GM21515 (cell line): ENCODE measurements at regions not wholly inside any gene's neighbourhood (a gene's known extent, or its start where the extent isn't known, plus 50 kb on each side); places are given as distances from the start of the nearest gene placed in this dataset.
"Not testable (repeated sequence)": the region's sequence is repeated elsewhere in the genome, so short reads cannot be mapped to it uniquely, and the experiment has no call there.

ENCODE experiments used
- ATAC-seq: cut with Tn5 transposase; IDR thresholded peaks from one replicate; pipeline ENCODE4 v1.9.1; 2021; ENCODE audit not compliant: unreplicated experiment

DNA sequence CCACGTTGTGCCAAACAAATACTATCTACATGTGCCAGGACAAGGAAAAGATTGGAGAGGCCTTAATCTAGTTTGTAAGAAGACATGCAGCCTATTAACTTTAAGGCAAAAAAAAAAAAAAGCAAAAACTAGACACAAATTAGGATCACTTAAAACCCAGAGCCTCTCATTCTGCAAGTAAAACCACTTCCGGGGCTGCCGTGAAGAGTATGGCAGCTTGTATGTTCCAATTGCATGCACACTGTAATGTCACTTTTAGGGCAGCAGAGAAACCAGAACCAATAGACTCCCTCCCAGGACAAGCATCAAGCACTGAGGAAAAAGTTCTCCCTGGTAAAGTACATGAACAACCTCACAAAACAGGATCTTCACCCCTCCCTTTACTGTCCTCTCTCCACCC lies 70.6 kb downstream of the RSL24D1 start:
- no peak for ATAC-seq

DNA sequence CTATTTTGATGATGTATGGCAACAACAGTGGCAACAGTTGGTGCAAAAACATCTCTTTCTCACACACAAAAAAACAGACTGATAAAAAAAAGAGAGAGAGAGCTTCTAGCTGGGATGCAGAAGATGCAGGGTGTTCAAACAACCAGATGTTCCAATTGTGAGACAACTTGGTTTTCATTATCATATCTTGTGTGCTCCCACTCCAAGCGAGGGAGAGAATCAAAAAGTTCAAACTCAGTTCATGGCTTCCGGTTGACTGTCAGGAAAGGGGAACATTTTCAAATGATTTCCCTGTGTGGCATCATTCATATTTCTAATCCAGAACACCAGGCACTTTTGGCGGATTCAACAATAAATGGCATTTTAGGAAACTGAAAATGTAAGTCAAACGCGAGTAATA lies 72.1 kb downstream of the RSL24D1 start:
- ATAC-seq, result no peak

DNA sequence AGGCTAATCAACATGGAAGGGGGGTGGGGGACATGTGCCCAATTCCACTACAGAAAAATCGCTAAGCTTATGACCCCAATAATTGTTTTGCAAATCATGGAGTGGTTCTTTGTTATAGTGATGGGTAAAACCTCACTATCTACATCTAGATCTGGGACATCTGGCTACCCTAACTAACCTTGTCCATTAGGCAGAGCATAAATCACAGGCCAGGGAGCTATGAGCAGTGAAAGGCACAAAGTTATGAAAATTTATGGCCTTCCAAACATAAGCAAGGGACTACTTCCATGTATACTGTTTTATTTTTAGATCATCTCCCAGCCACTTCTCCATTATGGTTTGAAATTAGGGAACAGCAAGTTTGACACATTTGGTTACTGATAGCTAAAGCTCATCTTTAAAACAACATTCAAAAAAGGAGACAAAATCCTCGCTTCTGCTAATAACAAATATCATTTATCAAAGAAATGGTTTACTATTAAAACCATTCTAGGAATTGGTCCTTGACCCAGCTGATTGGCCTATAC lies 78.3 kb downstream of the RSL24D1 start:
- ATAC-seq, result no peak

DNA sequence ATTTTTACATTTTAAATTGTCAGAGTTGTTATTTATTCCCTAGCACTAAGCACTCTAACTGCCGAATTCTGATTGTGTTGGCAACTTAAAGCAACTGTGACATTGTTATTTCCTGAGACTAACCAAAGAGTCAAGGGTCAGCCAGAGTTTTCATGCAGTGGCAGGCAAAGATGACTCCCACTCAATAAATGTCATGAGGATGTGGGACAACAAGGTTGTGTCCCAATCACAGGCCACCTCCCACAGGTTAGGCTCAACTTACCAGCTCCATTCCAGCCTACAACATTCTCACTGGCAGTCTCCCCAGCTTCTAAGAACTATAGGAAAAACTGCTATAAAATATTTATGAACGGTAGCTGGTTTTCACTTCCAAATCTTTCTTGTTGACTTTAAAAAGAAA lies 80.1 kb downstream of the RSL24D1 start:
- ATAC-seq, result no peak

DNA sequence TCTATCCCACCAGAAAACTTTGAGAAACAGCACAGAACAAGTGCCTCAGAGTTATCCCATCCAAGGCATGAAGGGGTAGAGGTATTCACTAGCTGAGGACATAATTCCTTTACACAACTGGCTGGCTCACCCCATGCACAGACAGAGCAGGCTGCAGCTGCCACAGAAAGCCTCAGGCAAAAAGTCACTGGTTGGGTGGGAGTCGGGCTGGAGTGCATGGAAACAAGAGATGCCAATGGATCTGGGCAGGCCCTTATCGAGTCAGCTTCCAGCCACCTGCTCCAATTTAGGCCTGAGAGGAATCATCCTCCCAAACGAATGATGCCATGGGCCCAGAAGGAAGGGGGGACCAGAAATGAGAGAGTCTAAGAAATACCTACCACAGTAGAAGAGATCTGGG lies 83.0 kb downstream of the RSL24D1 start:
- no peak for ATAC-seq

DNA sequence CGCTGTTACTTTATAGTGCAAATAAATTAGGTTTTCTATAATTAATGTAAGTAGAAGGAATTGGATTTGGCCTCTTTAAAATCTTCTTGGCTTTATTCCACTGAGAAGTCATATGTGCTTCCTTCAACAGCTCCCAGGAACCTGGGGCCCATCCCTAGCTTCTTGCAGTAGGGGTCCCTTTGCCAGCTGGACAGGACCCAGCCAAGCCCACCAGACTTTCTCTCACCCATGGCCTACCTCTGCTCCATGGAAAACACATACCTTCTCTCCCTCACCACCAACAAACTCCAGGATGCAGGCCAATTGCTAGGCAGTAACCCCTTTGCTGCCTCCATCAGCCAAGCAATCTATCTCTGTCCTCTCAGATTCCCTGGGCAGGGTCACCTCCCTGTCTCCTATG lies 84.0 kb downstream of the RSL24D1 start:
- ATAC-seq, result no peak

DNA sequence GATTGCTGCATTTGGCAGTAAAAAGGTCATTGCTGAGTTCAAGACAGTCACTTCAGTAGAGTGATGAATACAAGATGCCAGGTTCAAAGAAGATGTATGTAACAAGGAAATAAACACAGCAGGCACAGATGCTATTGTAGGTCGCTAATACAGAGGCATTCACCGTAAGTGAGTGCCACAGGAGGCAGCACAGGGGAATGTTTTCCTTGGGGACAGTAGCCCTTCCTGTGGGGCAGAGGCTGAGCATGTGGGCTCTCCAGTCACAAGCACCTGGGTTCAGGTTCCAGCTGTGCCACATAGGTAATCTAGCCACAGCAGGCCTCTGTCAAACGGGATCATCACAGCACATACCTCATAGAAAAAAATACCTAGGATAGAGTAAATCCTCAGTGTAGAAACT lies 86.3 kb downstream of the RSL24D1 start:
- ATAC-seq, result no peak

DNA sequence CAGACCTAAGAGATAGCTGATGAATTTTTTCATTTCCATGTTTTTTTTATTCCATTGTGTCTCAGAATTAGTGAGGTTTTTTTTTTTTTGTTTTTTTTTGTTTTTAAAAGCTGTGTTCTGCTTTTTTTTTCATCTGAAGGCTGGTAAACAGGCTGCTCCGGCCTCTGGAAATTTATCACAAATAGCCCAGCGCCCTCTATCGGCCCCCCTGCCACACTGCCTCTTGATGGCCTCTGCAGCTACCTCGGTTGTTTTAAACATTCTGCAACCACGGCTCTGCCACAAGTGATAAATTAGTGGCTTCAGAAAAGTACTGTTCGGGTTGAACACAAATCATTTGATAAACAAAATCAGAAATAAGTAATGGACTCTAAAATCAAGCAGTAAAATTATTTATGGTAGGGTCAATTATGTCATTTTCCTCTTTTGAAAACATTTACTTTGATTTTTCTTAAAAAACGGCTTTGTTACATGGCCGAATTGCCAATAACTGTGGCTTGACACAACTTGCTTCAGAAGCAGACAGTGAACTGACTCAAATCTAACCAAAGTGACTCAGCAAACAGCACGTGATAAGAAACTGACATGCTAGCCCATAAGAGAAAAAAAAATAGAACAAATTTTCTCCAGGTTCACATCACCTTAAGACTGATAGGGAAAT lies 87.8 kb downstream of the RSL24D1 start:
- peak; percentile 72 for ATAC-seq

DNA sequence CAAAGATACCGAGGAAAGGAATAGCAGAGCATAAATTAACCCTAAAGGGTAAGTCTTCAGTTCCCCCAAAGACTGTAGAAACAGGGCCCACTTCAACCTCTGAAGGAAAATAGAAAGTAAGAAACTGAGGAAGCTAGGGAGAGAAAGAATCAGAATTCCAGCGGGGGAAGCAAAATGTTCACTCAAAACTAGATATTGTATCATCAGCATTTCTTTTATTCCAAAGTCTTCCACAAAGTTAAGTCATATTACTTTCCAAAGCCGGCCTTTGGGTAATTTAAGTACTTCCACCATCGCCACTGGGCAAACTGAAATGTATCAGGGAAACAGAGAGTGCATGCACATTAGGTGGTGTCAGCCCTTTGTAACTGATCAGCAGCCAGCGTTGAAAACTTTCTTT lies 88.3 kb downstream of the RSL24D1 start:
- no peak for ATAC-seq

DNA sequence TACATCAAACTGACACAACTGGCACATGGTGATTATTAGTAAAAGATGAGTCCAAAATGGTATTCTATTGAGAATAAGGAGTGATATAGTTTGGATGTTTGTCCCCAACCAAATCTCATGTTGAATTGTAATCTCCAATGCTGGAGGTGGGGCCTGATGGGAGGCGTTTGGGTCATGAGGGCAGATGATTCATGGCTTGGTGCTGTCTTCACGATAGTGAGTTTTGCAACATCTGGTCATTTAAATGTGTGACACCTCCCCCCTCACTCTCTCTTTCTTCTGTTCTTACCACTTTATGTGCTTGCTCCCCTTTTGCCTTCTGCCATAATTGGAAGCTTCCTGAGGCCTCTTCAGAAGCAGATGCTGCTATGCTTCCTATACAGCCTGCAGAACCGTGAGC lies 90.6 kb downstream of the RSL24D1 start:
- no peak for ATAC-seq

DNA sequence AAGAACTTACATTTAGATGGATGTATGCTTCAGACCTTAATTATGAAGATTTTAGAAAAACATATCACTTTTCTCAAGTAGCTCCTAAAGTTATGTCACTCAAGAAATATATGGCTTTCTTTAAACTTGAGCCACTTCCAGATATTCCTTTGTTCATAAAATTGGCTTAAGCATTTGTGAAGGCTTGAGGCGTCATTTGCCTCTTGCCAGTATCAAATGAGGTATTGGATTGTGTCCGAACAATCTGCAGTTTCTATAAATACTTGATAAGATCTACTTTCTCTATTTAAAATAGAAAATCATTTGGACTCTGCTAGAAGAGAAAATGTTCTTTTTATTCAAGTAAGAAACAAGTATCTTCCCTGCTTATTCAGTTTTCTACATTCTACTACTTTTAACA lies 102.6 kb downstream of the RSL24D1 start:
- ATAC-seq, result no peak

DNA sequence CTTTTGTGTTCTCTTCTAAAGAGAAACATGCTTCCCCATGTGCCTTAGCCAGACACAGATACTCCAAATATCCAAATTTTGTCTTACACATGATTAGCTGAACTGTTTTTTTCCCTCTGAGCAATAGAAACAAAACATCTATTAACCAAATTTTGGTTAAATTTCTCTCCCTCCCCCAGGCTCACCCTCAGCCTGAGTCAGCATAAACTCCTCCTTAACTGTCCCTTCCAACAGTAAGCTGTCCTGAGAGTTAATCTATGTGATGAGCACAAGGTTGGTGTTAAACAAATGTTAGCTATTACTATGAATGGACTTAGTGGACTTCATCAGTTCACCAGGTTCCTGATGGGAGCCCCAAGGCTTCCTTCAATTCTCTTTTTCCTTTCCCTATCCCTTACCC lies 108.5 kb downstream of the RSL24D1 start:
- ATAC-seq, result no peak

DNA sequence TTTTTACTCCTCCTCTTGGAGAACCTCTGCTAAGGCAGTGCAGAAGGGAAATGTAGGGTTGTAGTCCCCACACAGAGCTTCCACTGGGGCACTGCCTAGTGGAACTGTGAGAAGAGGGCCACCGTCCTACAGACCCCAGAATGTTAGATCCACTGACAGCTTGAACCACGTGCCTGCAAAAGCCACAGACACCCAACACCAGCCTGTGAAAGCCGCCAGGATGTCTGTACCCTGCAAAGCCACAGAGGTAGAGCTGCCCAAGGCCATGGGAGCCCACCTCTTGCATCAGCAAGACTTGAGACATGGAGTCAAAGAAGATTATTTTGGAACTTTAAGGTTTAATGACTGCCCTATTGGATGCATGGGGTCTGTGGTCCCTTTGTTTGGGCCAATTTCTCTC lies 112.1 kb downstream of the RSL24D1 start:
- ATAC-seq, result no peak

DNA sequence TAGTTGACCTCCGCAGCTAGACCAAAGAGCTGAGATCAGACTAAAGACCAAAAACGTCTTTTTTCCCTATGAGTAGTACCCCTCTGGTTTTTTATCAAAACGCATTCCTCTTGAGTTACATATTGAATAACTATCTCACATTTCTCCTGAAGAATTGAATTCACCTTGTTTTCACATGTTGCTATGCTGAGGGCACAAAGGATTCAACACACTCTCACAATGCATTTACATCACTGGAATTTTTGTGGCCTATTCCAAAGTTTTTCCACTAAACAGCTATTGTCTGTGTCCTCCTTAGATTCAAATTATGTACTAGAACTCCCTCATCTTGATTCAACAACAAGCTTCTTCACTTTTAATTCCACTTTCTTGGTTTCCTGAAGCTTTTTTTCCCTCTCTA lies 112.5 kb downstream of the RSL24D1 start:
- no peak for ATAC-seq

DNA sequence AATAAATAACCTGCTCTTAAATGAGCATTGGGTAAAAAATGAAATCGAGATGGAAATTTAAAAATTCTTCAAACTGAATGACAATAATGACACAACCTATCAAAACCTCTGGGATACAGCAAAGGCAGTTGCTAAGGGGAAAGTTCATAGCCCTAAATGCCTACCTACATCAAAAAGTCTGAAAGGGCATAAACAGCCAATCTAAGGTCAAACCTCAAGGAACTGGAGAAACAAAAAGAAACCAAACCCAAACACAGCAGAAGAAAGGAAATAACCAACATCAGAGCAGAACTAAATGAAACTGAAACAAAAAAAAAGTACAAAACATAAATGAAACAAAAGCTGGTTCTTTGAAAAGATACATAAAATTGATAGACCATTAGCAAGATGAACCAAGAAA lies 119.7 kb downstream of the RSL24D1 start:
- ATAC-seq, result not testable (repeated sequence)

DNA sequence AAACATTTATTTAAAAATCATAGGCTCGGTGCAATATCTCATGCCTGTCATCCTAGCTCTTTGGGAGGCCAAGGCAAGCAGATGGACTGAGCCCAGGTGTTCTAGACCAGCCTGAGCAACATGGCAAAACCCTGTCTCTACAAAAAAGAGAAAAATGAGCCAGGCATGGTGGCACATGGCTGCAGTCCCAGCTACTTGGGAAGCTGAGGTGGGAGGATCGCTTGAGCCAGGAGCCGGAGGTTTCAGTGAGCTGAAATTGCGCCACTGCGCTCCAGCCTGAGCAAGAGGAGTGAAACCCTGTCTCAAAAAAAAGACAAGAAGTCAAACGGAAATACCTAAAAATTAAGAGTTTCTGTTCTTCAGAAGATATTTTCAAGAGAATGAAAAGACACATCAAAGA lies 122.3 kb downstream of the RSL24D1 start:
- no peak for ATAC-seq

DNA sequence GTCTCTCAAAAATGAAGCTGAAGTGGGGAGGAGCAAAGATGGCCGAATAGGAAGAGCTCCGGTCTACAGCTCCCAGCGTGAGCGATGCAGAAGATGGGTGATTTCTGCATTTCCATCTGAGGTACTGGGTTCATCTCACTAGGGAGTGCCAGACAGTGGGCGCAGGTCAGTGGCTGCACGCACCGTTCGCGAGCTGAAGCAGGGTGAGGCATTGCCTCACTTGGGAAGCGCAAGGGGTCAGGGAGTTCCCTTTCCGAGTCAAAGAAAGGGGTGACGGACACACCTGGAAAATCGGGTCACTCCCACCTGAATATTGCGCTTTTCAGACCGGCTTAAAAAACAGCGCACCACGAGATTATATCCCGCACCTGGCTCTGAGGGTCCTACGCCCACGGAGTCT lies 132.8 kb downstream of the RSL24D1 start:
- ATAC-seq, result not testable (repeated sequence)

DNA sequence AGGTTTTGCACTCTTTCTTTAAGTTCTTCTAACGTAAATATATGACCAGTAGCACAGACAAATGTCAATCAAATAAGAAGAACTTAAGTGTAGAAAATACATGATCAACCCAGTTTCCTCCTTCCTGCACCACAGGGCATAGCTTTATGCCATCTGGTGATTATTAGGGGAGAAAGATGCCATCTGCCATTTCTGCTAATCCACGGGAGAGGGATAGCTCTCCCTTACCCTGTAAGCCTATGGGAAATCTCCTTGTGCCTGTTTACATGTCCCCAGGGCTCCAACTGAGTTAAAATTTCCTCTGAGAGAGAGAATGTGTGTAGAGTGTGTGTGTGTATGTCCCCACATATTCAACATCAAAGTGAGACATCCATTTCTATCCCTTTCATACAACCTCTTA lies 135.9 kb downstream of the RSL24D1 start:
- no peak for ATAC-seq

DNA sequence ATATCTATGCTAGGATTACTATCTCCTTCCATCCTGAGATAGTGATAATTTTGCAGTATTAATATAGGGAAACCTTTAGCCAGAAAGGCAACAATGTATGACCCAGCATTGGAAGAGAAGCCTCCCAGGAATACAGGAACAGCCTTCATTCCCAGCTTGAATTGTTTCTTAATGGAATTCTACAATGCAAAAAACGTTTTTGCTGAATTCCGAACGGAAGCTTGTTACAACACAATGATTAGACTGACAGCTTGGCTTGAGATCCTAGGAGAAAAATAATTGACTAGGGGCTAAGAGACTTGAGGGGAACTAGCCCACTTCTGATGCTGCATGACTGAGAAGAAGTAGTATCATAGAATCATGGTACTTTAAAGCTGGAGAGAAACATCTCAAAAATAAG lies 140.2 kb downstream of the RSL24D1 start:
- no peak for ATAC-seq

DNA sequence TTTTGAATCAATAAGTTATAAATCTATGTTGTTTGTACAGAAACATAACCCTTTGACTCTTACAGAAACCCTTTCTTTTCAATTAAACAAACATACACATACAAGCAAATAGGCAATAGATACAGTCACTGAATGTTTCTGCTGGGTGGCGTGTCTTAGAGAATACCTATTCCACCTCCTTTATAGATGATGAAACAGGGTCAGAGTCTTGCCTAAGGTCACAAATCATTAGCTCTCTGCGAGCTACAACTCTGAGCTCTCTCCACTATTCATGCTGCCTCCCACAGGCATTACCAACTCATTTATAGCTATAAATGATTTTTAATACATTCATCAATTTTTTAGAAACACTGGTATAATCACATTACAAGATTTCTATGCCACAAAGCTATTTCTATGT lies 152.6 kb downstream of the RSL24D1 start:
- no peak for ATAC-seq

DNA sequence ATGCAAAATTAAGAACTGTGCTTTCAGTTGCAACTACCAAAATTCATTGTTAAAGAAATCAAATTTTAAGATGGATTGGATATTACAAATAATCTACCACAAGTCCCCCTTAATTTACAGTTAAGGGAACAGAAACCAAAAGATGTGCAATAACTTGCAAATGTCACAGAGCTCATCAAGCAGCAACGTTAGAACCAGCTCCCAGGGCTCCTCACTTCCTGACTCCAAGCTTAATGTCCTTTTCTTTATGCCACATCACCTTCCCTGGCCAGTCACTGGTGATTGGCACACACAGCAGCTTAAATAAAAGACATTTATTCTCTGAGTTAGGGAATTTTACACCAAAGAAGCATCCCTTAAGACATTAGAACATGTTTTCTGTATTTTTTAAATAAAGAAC lies 159.7 kb downstream of the RSL24D1 start:
- ATAC-seq, result no peak

DNA sequence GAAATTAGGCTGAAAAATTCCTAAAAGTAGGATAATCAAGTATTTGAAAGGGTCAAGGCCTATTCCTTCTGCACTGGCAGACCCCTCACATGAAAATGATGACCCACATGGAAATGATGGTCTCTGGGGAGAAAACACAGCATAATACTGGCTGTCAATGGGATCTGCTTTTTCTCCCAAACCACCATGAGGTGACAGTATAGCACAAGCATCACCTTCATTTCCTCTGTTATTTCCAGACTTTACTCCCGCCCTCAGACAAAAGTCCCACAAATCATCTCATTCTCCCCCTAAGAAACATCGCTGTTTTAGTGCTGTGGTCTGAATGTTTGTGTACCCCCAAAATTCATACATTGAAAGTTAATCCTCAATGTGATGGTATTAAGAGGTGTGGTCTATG lies 161.0 kb downstream of the RSL24D1 start:
- no peak for ATAC-seq

DNA sequence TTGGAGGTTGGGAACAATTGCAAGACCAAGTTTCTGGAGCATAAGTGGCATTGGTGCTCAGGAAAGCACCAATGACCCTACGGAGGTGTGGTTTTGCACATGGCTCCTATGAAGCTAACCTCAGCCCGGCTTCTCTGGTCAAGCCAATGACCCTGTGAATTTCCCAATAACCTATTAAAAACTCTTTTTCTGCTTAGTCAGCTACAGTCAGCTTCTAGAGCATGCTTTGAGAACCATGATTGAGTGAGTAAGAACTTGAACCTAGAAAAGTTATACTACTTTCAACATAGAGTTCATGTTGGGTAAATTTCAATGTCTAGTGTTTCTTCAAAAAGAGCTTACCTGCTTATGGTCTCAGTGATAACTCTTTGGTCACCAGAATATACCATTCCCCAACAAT lies 163.2 kb downstream of the RSL24D1 start:
- no peak for ATAC-seq
